ENCODE measurements at regions not wholly inside any gene's neighbourhood (a gene's known extent, or its start where the extent isn't known, plus 50 kb on each side); places are given as distances from the start of the nearest gene placed in this dataset.
"Not testable (repeated sequence)": the region's sequence is repeated elsewhere in the genome, so short reads cannot be mapped to it uniquely, and the experiment has no call there.

DNA sequence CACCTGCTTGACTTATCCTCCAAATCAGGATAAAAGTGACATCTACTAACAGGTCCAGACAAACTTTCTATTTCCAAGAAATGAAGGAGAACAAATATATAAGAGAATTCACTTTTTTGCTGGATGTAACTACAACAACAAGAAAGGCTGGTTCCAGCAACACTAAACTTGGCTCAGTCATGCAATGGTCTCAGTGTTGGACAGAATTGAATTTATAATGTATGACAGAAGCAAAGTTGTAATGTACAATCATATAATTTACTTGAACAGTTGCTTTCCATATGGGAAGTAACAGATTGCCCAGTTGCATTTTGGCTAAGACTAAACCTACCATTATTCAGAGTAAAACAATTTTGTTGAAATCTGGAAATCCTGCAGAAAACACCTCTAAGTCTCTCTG is 183.3 kb upstream of the INTU start:
- no peaks in the 10 kb centered on the region for H3K36me3 ChIP-seq (ENCODE audit: insufficient read depth, low read length)
- H3K27me3 ChIP-seq (ENCODE audit: control insufficient read depth, insufficient read depth, low read length): no peaks in the 10 kb centered on the region
- H3K4me3 ChIP-seq (ENCODE audit: low read length): no peak overlapping the region
- no peak overlapping the region for H3K9ac ChIP-seq (ENCODE audit: low read depth, low read length)
- no peak overlapping the region for H3K4me2 ChIP-seq (ENCODE audit: low read length)
- no peaks in the 10 kb centered on the region for H3K4me1 ChIP-seq (ENCODE audit: control insufficient read depth, insufficient read depth, low read length)
- H3K9me3 ChIP-seq (replicated peaks; ENCODE audit: low read length): no peaks in the 10 kb centered on the region

DNA sequence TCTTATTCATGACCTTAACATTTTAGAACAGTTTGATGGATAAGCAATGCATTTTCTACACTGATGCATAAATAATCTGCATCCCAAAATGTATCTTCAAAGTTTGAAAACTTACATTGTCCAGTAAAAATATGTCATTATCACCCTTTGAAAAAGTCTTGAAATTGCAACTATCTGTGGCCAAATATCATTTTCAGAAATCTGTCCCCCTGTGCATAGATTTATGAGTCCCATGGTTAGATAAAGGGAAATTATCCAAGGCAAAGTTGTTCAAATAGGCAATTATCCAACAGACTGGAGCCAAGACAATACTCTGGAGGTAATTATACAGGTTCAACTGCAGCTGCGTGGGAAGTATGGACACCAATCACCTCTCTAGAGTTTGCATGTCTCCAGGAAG is 182.5 kb upstream of the INTU start:
- no peaks in the 10 kb centered on the region for H3K9me3 ChIP-seq (replicated peaks; ENCODE audit: low read length)
- no peak overlapping the region for H3K9ac ChIP-seq (ENCODE audit: low read depth, low read length)
- H3K4me1 ChIP-seq (ENCODE audit: control insufficient read depth, insufficient read depth, low read length): no peaks in the 10 kb centered on the region
- H3K27me3 ChIP-seq (ENCODE audit: control insufficient read depth, insufficient read depth, low read length): no peaks in the 10 kb centered on the region
- no peak overlapping the region for H3K4me3 ChIP-seq (ENCODE audit: low read length)
- no peaks in the 10 kb centered on the region for H3K36me3 ChIP-seq (ENCODE audit: insufficient read depth, low read length)
- no peak overlapping the region for H3K4me2 ChIP-seq (ENCODE audit: low read length)

DNA sequence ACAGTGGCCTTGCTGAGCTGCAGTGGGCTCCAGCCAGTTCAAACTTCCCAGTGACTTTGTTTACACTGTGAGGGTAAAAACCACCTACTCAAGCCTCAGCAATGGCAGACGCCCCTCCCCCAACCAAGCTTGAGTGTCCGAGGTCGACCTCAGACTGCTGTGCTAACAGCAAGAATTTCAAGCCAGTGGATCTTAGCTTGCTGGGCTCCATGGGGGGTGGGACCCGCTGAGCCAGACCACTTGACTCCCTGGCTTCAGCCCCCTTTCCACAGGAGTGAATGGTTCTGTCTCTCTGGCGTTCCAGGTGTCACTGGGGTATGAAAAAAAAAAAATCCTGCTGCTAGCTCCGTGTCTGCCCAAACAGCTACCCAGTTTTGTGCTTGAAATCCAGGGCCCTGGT is 168.9 kb upstream of the INTU start:
- H3K27me3 ChIP-seq (ENCODE audit: control insufficient read depth, insufficient read depth, low read length): no peaks in the 10 kb centered on the region
- no peaks in the 10 kb centered on the region for H3K9me3 ChIP-seq (replicated peaks; ENCODE audit: low read length)
- no peaks in the 10 kb centered on the region for H3K4me1 ChIP-seq (ENCODE audit: control insufficient read depth, insufficient read depth, low read length)
- H3K9ac ChIP-seq (ENCODE audit: low read depth, low read length): no peak overlapping the region
- no peaks in the 10 kb centered on the region for H3K36me3 ChIP-seq (ENCODE audit: insufficient read depth, low read length)
- H3K4me3 ChIP-seq (ENCODE audit: low read length): no peak overlapping the region
- no peak overlapping the region for H3K4me2 ChIP-seq (ENCODE audit: low read length)

- H3K36me3 ChIP-seq (ENCODE audit: insufficient read depth, low read length): no peaks in the 10 kb centered on the region
- no peaks in the 10 kb centered on the region for H3K4me1 ChIP-seq (ENCODE audit: control insufficient read depth, insufficient read depth, low read length)
- H3K9me3 ChIP-seq (replicated peaks; ENCODE audit: low read length): no peaks in the 10 kb centered on the region
- H3K4me2 ChIP-seq (ENCODE audit: low read length): no peak overlapping the region
- H3K27me3 ChIP-seq (ENCODE audit: control insufficient read depth, insufficient read depth, low read length): no peaks in the 10 kb centered on the region
- H3K9ac ChIP-seq (ENCODE audit: low read depth, low read length): no peak overlapping the region
- no peak overlapping the region for H3K4me3 ChIP-seq (ENCODE audit: low read length)
Observed at GRCh38 chr4:127469542-127469941, 163.2 kb upstream of the INTU start.

DNA sequence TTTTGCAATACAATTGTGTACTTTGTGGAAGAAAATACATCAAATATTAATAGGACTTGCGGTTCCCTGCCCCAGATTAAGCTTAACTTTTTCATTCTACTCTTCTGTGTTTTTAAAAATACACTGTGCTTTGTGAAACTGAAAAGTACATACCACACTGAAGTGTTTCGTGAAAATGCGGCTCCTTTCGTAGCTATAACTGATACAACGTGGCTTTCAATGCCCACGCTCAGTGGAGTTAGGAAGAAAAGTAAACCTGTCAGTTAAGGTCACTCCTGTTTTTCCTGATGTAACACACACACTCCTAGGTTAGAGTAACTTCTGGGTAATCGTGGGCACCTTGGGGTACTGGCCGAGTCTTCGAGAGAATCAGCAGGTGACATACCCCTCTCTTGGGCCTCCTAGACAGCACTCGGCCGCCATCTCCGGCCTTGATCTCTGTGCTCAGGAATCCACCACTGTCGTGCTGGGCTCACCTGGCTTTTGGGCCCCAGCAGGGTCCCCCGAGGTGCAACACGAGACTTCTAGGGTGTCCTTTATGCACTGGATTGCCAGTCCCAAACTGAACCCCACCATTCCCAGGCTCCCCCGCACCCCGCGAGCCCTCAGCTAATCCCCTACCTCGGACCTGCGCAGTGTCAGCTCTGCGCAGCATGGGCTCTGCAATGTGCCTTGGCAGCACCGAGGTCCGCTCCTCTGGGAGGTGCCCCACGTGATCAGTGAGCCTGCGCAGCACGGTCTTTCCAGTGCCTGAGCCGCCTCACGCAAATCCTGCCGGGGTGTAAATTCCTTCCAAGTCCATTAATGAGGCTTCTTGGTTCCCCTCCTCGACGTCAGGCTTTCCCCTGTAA is 162.6 kb upstream of the INTU start:
- no peaks in the 10 kb centered on the region for H3K27me3 ChIP-seq (ENCODE audit: control insufficient read depth, insufficient read depth, low read length)
- no peaks in the 10 kb centered on the region for H3K4me1 ChIP-seq (ENCODE audit: control insufficient read depth, insufficient read depth, low read length)
- no peak overlapping the region for H3K4me3 ChIP-seq (ENCODE audit: low read length)
- no peak overlapping the region for H3K9ac ChIP-seq (ENCODE audit: low read depth, low read length)
- no peaks in the 10 kb centered on the region for H3K36me3 ChIP-seq (ENCODE audit: insufficient read depth, low read length)
- H3K4me2 ChIP-seq (ENCODE audit: low read length): no peak overlapping the region
- H3K9me3 ChIP-seq (replicated peaks; ENCODE audit: low read length): no peaks in the 10 kb centered on the region

DNA sequence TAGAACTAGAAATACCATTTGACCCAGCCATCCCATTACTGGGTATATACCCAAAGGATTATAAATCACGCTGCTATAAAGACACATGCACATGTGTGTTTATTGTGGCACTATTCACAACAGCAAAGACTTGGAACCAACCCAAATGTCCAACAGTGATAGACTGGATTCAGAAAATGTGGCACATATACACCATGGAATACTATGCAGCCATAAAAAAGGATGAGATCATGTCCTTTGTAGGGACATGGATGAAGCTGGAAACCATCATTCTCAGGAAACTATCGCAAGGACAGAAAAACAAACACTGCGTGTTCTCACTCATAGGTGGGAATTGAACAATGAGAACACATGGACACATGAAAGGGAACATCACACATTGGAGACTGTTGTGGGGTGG is 154.5 kb upstream of the INTU start:
- not testable (repeated sequence) for H3K4me3 ChIP-seq (ENCODE audit: low read length); H3K4me1 ChIP-seq (ENCODE audit: control insufficient read depth, insufficient read depth, low read length); H3K4me2 ChIP-seq (ENCODE audit: low read length); H3K9me3 ChIP-seq (replicated peaks; ENCODE audit: low read length); H3K9ac ChIP-seq (ENCODE audit: low read depth, low read length); H3K36me3 ChIP-seq (ENCODE audit: insufficient read depth, low read length); H3K27me3 ChIP-seq (ENCODE audit: control insufficient read depth, insufficient read depth, low read length)

- Histone ChIP-seq H3K4me2 (ENCODE audit: low read length) (no peak overlapping the region), H3K27me3 (ENCODE audit: control insufficient read depth, insufficient read depth, low read length) (no peaks in the 10 kb centered on the region), H3K9me3 (replicated peaks; ENCODE audit: low read length) (no peaks in the 10 kb centered on the region), H3K36me3 (ENCODE audit: insufficient read depth, low read length) (no peaks in the 10 kb centered on the region), H3K4me3 (ENCODE audit: low read length) (no peak overlapping the region), H3K4me1 (ENCODE audit: control insufficient read depth, insufficient read depth, low read length) (no peaks in the 10 kb centered on the region), H3K9ac (ENCODE audit: low read depth, low read length) (no peak overlapping the region)
Observed at GRCh38 chr4:127479031-127479622, 153.6 kb upstream of the INTU start.

GRCh38 chr4:127482049-127482448 is 150.7 kb upstream of the INTU start:
- no peak overlapping the region for H3K4me3 ChIP-seq (ENCODE audit: low read length)
- H3K27me3 ChIP-seq (ENCODE audit: control insufficient read depth, insufficient read depth, low read length): no peaks in the 10 kb centered on the region
- no peak overlapping the region for H3K4me2 ChIP-seq (ENCODE audit: low read length)
- H3K36me3 ChIP-seq (ENCODE audit: insufficient read depth, low read length): no peaks in the 10 kb centered on the region
- H3K9me3 ChIP-seq (replicated peaks; ENCODE audit: low read length): no peaks in the 10 kb centered on the region
- no peaks in the 10 kb centered on the region for H3K4me1 ChIP-seq (ENCODE audit: control insufficient read depth, insufficient read depth, low read length)
- no peak overlapping the region for H3K9ac ChIP-seq (ENCODE audit: low read depth, low read length)

- no peak overlapping the region for H3K4me3 ChIP-seq (ENCODE audit: low read length)
- no peaks in the 10 kb centered on the region for H3K27me3 ChIP-seq (ENCODE audit: control insufficient read depth, insufficient read depth, low read length)
- no peak overlapping the region for H3K9ac ChIP-seq (ENCODE audit: low read depth, low read length)
- no peak overlapping the region for H3K4me2 ChIP-seq (ENCODE audit: low read length)
- H3K36me3 ChIP-seq (ENCODE audit: insufficient read depth, low read length): no peaks in the 10 kb centered on the region
- no peaks in the 10 kb centered on the region for H3K9me3 ChIP-seq (replicated peaks; ENCODE audit: low read length)
- no peaks in the 10 kb centered on the region for H3K4me1 ChIP-seq (ENCODE audit: control insufficient read depth, insufficient read depth, low read length)
Observed at GRCh38 chr4:127484117-127484516, 148.6 kb upstream of the INTU start.

DNA sequence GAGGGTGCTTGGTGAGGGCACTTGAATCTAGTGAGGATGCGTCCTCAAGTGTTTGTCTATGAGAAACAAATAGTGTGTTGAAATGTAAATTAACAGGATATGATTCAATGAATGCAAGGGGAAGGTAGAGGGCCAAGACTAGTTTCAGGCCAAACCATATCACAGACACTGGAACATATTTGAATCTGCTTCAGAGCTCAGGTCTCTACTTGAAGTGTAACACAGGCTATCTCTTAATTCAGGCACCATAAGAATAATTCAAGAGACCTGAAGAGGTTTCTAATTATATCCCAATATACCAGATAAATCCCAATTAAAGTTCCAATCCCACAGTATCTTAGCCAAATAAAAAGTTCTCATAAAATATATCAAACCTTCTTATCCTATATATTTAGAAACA is 146.5 kb upstream of the INTU start:
- Histone ChIP-seq H3K4me3 (ENCODE audit: low read length) (no peak overlapping the region), H3K27me3 (ENCODE audit: control insufficient read depth, insufficient read depth, low read length) (no peaks in the 10 kb centered on the region), H3K9me3 (replicated peaks; ENCODE audit: low read length) (no peaks in the 10 kb centered on the region), H3K4me1 (ENCODE audit: control insufficient read depth, insufficient read depth, low read length) (no peaks in the 10 kb centered on the region), H3K4me2 (ENCODE audit: low read length) (no peak overlapping the region), H3K9ac (ENCODE audit: low read depth, low read length) (no peak overlapping the region), H3K36me3 (ENCODE audit: insufficient read depth, low read length) (no peaks in the 10 kb centered on the region)

DNA sequence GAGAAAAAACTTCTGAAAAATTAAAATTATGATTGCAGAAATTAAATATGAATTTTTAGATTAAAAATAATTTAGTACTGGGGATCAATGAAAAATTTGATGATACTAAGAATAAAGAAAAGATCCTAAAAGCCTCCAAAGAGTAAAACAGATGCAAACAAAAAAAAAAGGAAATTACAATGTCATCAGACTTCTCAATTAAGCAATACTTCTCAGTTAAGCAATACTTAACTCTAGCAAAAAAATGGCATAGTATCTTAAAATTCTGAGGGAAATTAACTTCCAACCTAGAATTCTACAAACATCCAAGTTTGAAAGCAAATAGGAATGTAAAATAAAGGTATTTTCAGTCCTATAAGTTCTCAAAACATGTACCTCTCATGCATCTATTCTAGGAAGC is 141.2 kb upstream of the INTU start:
- Histone ChIP-seq H3K27me3 (ENCODE audit: control insufficient read depth, insufficient read depth, low read length) (no peaks in the 10 kb centered on the region), H3K4me3 (ENCODE audit: low read length) (no peak overlapping the region), H3K4me2 (ENCODE audit: low read length) (no peak overlapping the region), H3K36me3 (ENCODE audit: insufficient read depth, low read length) (no peaks in the 10 kb centered on the region), H3K9ac (ENCODE audit: low read depth, low read length) (no peak overlapping the region), H3K4me1 (ENCODE audit: control insufficient read depth, insufficient read depth, low read length) (no peaks in the 10 kb centered on the region), H3K9me3 (replicated peaks; ENCODE audit: low read length) (no peaks in the 10 kb centered on the region)

DNA sequence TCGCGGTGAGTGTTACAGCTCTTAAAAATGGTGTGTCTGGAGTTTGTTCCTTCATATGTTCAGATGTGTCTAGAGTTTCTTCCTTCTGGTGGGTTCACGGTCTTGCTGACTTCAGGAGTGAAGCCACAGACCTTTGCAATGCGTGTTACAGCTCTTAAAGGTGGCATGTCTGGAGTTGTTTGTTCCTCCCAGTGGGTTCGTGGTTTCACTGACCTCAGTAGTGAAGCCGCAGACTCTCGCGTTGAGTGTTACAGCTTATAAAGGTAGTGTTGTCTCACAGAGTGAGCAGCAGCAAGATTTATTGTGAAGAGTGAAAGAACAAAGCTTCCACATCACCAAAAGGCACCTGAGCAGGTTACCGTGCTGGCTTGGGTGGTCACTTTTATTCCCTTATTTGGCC is 135.9 kb upstream of the INTU start:
- H3K4me3 ChIP-seq (ENCODE audit: low read length); H3K4me1 ChIP-seq (ENCODE audit: control insufficient read depth, insufficient read depth, low read length); H3K36me3 ChIP-seq (ENCODE audit: insufficient read depth, low read length); H3K9ac ChIP-seq (ENCODE audit: low read depth, low read length); H3K27me3 ChIP-seq (ENCODE audit: control insufficient read depth, insufficient read depth, low read length); H3K9me3 ChIP-seq (replicated peaks; ENCODE audit: low read length); H3K4me2 ChIP-seq (ENCODE audit: low read length): not testable (repeated sequence)

All from skeletal muscle satellite cell (primary cell).